ENCODE measurements at regions not wholly inside any gene's neighbourhood (a gene's known extent, or its start where the extent isn't known, plus 50 kb on each side); places are given as distances from the start of the nearest gene placed in this dataset.
"Not testable (repeated sequence)": the region's sequence is repeated elsewhere in the genome, so short reads cannot be mapped to it uniquely, and the experiment has no call there.

- Histone ChIP-seq H3K27me3 (no peaks in the 10 kb centered on the region), H3K27ac (no peak overlapping the region), H3K36me3 (no peaks in the 10 kb centered on the region), H3K4me3 (no peak overlapping the region), H3K9me3 (no peaks in the 10 kb centered on the region), H3K4me1 (no peaks in the 10 kb centered on the region)
- DNase-seq (ENCODE audit: extremely low spot score in 2 of 2), result no peak
- TF ChIP-seq CTCF (IDR thresholded peaks at IDR 0.05) (no peak), POLR2AphosphoS5 (IDR thresholded peaks at IDR 0.05; ENCODE audit: insufficient read depth in 1 of 2, low read depth in 1 of 2) (no peak), POLR2A (IDR thresholded peaks at IDR 0.05) (no peak)
- intact Hi-C loops (cut with DNase I), result no loop called here
Measured at GRCh38 chr2:219870041-219870440, 242.6 kb downstream of the SLC4A3 start.

DNA sequence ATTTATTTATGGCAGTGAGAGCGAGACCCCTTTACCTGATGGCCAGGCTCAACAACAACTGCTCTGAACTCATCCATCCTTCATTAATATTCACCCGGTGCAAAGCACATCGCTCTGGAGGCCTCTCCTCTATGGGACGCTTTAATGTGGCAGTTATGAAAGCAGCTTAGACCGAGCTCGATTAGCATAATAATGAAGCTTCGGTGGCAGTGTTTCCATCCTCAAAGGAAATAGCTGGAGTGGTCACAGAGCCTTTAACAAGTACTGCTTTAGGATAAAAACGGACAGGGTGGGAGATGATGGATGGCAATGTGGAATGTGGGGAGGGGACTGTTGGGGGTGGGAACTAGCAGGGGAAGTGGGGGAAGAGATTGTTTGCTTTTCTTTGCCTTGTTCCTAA lies 243.9 kb downstream of the SLC4A3 start:
- Histone ChIP-seq H3K4me3 (no peak overlapping the region), H3K27me3 (no peaks in the 10 kb centered on the region), H3K27ac (no peak overlapping the region), H3K9me3 (no peaks in the 10 kb centered on the region), H3K4me1 (no peaks in the 10 kb centered on the region), H3K36me3 (no peaks in the 10 kb centered on the region)
- intact Hi-C loops (cut with DNase I), result no loop called here
- no peak for DNase-seq (ENCODE audit: extremely low spot score in 2 of 2)
- TF ChIP-seq POLR2A (IDR thresholded peaks at IDR 0.05) (no peak), POLR2AphosphoS5 (IDR thresholded peaks at IDR 0.05; ENCODE audit: insufficient read depth in 1 of 2, low read depth in 1 of 2) (no peak), CTCF (IDR thresholded peaks at IDR 0.05) (no peak)

DNA sequence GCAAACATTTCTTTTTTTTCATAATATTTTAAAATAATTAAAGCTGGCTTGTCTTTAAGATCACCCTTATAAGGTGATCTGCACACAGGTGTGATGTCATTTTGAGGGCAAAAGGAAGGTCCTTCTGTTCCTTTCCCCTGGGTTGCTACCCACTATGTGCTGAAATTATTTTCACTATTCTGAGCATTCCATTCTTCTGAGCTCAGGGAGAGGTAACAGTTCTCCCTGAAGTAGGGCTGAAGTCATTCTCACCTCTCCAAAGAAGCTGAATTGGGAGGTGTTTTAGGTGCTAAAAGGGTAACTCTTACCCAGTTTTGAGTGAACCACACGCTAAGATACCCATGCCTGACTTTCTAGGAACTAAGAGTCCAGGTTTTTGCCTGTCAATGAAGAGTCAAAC lies 247.6 kb downstream of the SLC4A3 start:
- H3K27me3 ChIP-seq, result no peaks in the 10 kb centered on the region
- intact Hi-C loops (cut with DNase I), result no loop called here
- H3K4me1 ChIP-seq, result no peaks in the 10 kb centered on the region
- H3K27ac ChIP-seq, result no peak overlapping the region
- H3K9me3 ChIP-seq, result no peaks in the 10 kb centered on the region
- no peak overlapping the region for H3K4me3 ChIP-seq
- TF ChIP-seq CTCF (IDR thresholded peaks at IDR 0.05), result no peak
- DNase-seq (ENCODE audit: extremely low spot score in 2 of 2), result no peak
- no peaks in the 10 kb centered on the region for H3K36me3 ChIP-seq

DNA sequence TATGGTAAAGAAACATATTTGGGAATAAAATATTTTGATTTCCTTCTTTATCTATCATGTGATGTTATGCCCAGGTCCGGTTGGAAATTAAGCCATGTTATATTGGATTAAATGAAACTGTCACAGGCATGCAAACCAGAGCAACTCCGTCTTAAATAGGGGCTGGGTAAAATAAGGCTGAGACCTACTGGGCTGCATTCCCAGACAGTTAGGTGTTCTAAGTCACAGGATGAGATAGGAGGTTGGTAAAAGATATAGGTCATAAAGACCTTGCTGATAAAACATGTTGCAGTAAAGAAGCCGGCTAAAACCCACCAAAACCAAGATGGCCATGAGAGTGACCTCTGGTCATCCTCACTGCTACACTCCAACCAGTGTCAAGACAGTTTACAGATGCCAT lies 248.6 kb downstream of the SLC4A3 start:
- H3K27me3 ChIP-seq; H3K4me3 ChIP-seq; DNase-seq (ENCODE audit: extremely low spot score in 2 of 2); H3K4me1 ChIP-seq; H3K36me3 ChIP-seq; H3K27ac ChIP-seq; intact Hi-C loops (cut with DNase I); H3K9me3 ChIP-seq: not testable (repeated sequence)

GRCh38 chr2:219876931-219877330 lies 249.5 kb downstream of the SLC4A3 start:
- no peaks in the 10 kb centered on the region for H3K9me3 ChIP-seq
- no peak for DNase-seq (ENCODE audit: extremely low spot score in 2 of 2)
- H3K27ac ChIP-seq, result no peak overlapping the region
- no peaks in the 10 kb centered on the region for H3K4me1 ChIP-seq
- H3K36me3 ChIP-seq, result no peaks in the 10 kb centered on the region
- no peaks in the 10 kb centered on the region for H3K27me3 ChIP-seq
- no peak overlapping the region for H3K4me3 ChIP-seq
- TF ChIP-seq CTCF (IDR thresholded peaks at IDR 0.05), result no peak
- no peak for TF ChIP-seq POLR2AphosphoS5 (IDR thresholded peaks at IDR 0.05; ENCODE audit: insufficient read depth in 1 of 2, low read depth in 1 of 2)
- TF ChIP-seq POLR2A (IDR thresholded peaks at IDR 0.05), result no peak
- intact Hi-C loops (cut with DNase I), result no loop called here

- no peak for DNase-seq (ENCODE audit: extremely low spot score in 2 of 2)
- intact Hi-C loops (cut with DNase I), result no loop called here
- no peaks in the 10 kb centered on the region for H3K36me3 ChIP-seq
- no peak overlapping the region for H3K4me3 ChIP-seq
- no peak overlapping the region for H3K27ac ChIP-seq
- no peaks in the 10 kb centered on the region for H3K27me3 ChIP-seq
- no peaks in the 10 kb centered on the region for H3K9me3 ChIP-seq
- no peaks in the 10 kb centered on the region for H3K4me1 ChIP-seq
- TF ChIP-seq POLR2A (IDR thresholded peaks at IDR 0.05), result no peak
- TF ChIP-seq POLR2AphosphoS5 (IDR thresholded peaks at IDR 0.05; ENCODE audit: insufficient read depth in 1 of 2, low read depth in 1 of 2), result no peak
- TF ChIP-seq CTCF (IDR thresholded peaks at IDR 0.05), result no peak
Measured at GRCh38 chr2:219877728-219878127, 250.3 kb downstream of the SLC4A3 start.
